Gastroesophageal sphincter (tissue), 4 donors: ENCODE measurements at regions not wholly inside any gene's neighbourhood (a gene's known extent, or its start where the extent isn't known, plus 50 kb on each side); places are given as distances from the start of the nearest gene placed in this dataset.

Source experiments
- ATAC-seq: fragments of 150-250 bp; one replicate; pipeline ENCODE4 v1.9.1; 2016; ENCODE audit warnings: mild to moderate bottlenecking, moderate library complexity
- H3K27ac ChIP-seq, 4 donors: fragments of 200-600 bp; sonication (generic) in 3 of 4; 1 replicate in 3 of 4; 2 replicates in 1 of 4; pipeline ENCODE4 v1.5.1; 2016 to 2019
- H3K27me3 ChIP-seq: fragments of 200-600 bp; sonication (generic); one replicate; pipeline ENCODE4 v1.5.1; 2019
- H3K36me3 ChIP-seq, 2 donors: fragments of 200-600 bp; sonication (generic); one replicate each; pipeline ENCODE4 v1.5.1; 2019; ENCODE audit warnings: control low read depth in 1 of 2
- H3K4me1 ChIP-seq, 3 donors: fragments of 200-600 bp; sonication (generic); 1 replicate in 2 of 3; 2 replicates in 1 of 3; pipeline ENCODE4 v1.5.1; 2016 to 2019; ENCODE audit warnings: control low read depth in 2 of 3
- H3K4me3 ChIP-seq, 2 donors: fragments of 200-600 bp; sonication (generic); one replicate each; pipeline ENCODE4 v1.5.1; 2019; ENCODE audit warnings: mild to moderate bottlenecking in 1 of 2, moderate library complexity in 1 of 2
- H3K9me3 ChIP-seq, 3 donors: fragments of 200-600 bp; sonication (generic); one replicate each; pipeline ENCODE4 v1.5.1; 2017 to 2019; ENCODE audit warnings: control low read depth in 2 of 3
- EP300 ChIP-seq: sonication (generic); formaldehyde crosslinking; IDR thresholded peaks from one replicate; pipeline ENCODE4 v1.6.1; 2017; ENCODE audit warnings: antibody characterized with exemption, mild to moderate bottlenecking
- POLR2A ChIP-seq, 2 donors: fragments of 450-650 bp; IDR thresholded peaks; one replicate each; pipeline ENCODE4 v1.6.1; 2017; ENCODE audit warnings: antibody characterized with exemption in 2 of 2, mild to moderate bottlenecking in 2 of 2, moderate library complexity in 1 of 2
- POLR2AphosphoS5 ChIP-seq: sonication (generic); formaldehyde crosslinking; IDR thresholded peaks from one replicate; pipeline ENCODE4 v1.6.1; 2017; ENCODE audit warnings: antibody characterized with exemption
- WGBS, 2 donors: methylation state at CpG; one replicate each; pipeline ENCODE4 v1.1.5; 2018; ENCODE audit warnings: low coverage in 1 of 2; 5-methylcytosine and 5-hydroxymethylcytosine counted together
- TF ChIP-seq, protein P1 (sequence below), 4 experiments: fragments of 200-600 bp in 2 of 4; fragments of 450-650 bp in 2 of 4; sonication (generic) in 1 of 4; IDR thresholded peaks; one replicate each; pipeline ENCODE4 v1.5.1; 2017 to 2019; ENCODE audit warnings: antibody characterized with exemption in 4 of 4, mild to moderate bottlenecking in 2 of 4, moderate library complexity in 2 of 4

- TF ChIP-seq, protein P1, sequence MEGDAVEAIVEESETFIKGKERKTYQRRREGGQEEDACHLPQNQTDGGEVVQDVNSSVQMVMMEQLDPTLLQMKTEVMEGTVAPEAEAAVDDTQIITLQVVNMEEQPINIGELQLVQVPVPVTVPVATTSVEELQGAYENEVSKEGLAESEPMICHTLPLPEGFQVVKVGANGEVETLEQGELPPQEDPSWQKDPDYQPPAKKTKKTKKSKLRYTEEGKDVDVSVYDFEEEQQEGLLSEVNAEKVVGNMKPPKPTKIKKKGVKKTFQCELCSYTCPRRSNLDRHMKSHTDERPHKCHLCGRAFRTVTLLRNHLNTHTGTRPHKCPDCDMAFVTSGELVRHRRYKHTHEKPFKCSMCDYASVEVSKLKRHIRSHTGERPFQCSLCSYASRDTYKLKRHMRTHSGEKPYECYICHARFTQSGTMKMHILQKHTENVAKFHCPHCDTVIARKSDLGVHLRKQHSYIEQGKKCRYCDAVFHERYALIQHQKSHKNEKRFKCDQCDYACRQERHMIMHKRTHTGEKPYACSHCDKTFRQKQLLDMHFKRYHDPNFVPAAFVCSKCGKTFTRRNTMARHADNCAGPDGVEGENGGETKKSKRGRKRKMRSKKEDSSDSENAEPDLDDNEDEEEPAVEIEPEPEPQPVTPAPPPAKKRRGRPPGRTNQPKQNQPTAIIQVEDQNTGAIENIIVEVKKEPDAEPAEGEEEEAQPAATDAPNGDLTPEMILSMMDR (IDR thresholded peaks at IDR 0.05): no peak
- TF ChIP-seq EP300: no peak
- no peak for TF ChIP-seq POLR2AphosphoS5
- TF ChIP-seq POLR2A (IDR thresholded peaks at IDR 0.05): no peak
- Histone ChIP-seq H3K27me3 (no peaks in the 10 kb centered on the region), H3K9me3 (no peaks in the 10 kb centered on the region), H3K27ac (no peak overlapping the region), H3K36me3 (no peaks in the 10 kb centered on the region), H3K4me3 (no peak overlapping the region), H3K4me1 (no peaks in the 10 kb centered on the region)
- ATAC-seq: no peak
- WGBS, 2 donors: 87 to 93% methylated on average over 3 to 4 of the region's 5 CpGs
Observed at GRCh38 chr3:73296859-73297258, 235.4 kb downstream of the EBLN2 start.

- no peaks in the 10 kb centered on the region for H3K27me3 ChIP-seq
- H3K27ac ChIP-seq: no peak overlapping the region
- no peaks in the 10 kb centered on the region for H3K36me3 ChIP-seq
- H3K9me3 ChIP-seq: no peaks in the 10 kb centered on the region
- no peak for TF ChIP-seq EP300
- TF ChIP-seq POLR2A (IDR thresholded peaks at IDR 0.05): no peak
- no peak for TF ChIP-seq POLR2AphosphoS5
- TF ChIP-seq, protein P1 (IDR thresholded peaks at IDR 0.05): no peak
- ATAC-seq: no peak
- 67 to 68% methylated on average over 10 to 11 of the region's 11 CpGs for WGBS, 2 donors
- H3K4me3 ChIP-seq: no peak overlapping the region
- no peaks in the 10 kb centered on the region for H3K4me1 ChIP-seq
Observed at GRCh38 chr3:73298243-73299183, 237.1 kb downstream of the EBLN2 start.

DNA sequence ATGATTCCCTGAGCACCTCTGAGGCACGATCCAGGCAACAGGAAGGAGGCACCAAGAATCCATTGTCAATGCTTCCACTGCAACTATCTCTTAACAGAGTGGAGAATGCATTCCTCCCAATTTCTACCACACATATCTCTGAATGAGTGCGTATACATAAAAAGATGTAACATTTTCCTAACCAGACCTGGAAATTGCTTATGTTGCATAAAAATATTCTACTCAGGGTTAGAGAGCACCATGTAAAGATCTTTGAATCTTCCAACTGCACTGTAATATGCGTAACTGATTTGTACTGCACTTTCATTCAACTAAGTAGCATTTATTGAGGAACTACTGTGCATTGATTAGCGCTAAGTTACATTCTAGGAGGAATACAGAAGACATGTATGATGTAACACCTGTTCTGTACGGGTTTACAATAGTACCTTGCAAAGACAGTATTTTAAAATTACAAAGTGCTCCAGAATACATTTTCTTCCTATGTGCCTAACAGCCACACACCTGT is 237.8 kb downstream of the EBLN2 start:
- H3K9me3 ChIP-seq: no peaks in the 10 kb centered on the region
- 80 to 84% methylated on average over 5 of the region's 5 CpGs for WGBS, 2 donors
- TF ChIP-seq EP300 (no peak), POLR2A (IDR thresholded peaks at IDR 0.05) (no peak), POLR2AphosphoS5 (no peak)
- TF ChIP-seq, protein P1 (IDR thresholded peaks at IDR 0.05): no peak
- H3K27me3 ChIP-seq: no peaks in the 10 kb centered on the region
- H3K4me1 ChIP-seq: no peaks in the 10 kb centered on the region
- no peak for ATAC-seq
- H3K4me3 ChIP-seq: no peak overlapping the region
- no peak overlapping the region for H3K27ac ChIP-seq
- no peaks in the 10 kb centered on the region for H3K36me3 ChIP-seq

GRCh38 chr3:73314151-73314951 is 252.9 kb downstream of the EBLN2 start:
- Histone ChIP-seq H3K27ac (no peak overlapping the region), H3K27me3 (no peaks in the 10 kb centered on the region), H3K36me3 (no peaks in the 10 kb centered on the region), H3K4me3 (no peak overlapping the region), H3K4me1 (no peaks in the 10 kb centered on the region), H3K9me3 (no peaks in the 10 kb centered on the region)
- TF ChIP-seq POLR2A (IDR thresholded peaks at IDR 0.05) (no peak), POLR2AphosphoS5 (no peak), EP300 (no peak)
- TF ChIP-seq, protein P1 (IDR thresholded peaks at IDR 0.05): no peak
- no peak for ATAC-seq
- WGBS, 2 donors: 93 to 100% methylated on average over 1 to 2 of the region's 5 CpGs
